GM12874 (cell line): ENCODE measurements at regions not wholly inside any gene's neighbourhood (a gene's known extent, or its start where the extent isn't known, plus 50 kb on each side); places are given as distances from the start of the nearest gene placed in this dataset.

ENCODE experiments used
- TF ChIP-seq, protein P1 (sequence below): IDR thresholded peaks from 2 replicates; pipeline ENCODE4 v1.5.1; 2011; ENCODE audit warnings: low read depth, mild to moderate bottlenecking, control low read depth, low read length, moderate library complexity; ENCODE audit not compliant: insufficient read depth

- TF ChIP-seq, protein P1, sequence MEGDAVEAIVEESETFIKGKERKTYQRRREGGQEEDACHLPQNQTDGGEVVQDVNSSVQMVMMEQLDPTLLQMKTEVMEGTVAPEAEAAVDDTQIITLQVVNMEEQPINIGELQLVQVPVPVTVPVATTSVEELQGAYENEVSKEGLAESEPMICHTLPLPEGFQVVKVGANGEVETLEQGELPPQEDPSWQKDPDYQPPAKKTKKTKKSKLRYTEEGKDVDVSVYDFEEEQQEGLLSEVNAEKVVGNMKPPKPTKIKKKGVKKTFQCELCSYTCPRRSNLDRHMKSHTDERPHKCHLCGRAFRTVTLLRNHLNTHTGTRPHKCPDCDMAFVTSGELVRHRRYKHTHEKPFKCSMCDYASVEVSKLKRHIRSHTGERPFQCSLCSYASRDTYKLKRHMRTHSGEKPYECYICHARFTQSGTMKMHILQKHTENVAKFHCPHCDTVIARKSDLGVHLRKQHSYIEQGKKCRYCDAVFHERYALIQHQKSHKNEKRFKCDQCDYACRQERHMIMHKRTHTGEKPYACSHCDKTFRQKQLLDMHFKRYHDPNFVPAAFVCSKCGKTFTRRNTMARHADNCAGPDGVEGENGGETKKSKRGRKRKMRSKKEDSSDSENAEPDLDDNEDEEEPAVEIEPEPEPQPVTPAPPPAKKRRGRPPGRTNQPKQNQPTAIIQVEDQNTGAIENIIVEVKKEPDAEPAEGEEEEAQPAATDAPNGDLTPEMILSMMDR = no peak
Observed at GRCh38 chr7:18306696-18307095, 188.9 kb upstream of the HDAC9 start.

GRCh38 chr7:18308938-18309337 is 186.6 kb upstream of the HDAC9 start:
- TF ChIP-seq, protein P1 = no peak

DNA sequence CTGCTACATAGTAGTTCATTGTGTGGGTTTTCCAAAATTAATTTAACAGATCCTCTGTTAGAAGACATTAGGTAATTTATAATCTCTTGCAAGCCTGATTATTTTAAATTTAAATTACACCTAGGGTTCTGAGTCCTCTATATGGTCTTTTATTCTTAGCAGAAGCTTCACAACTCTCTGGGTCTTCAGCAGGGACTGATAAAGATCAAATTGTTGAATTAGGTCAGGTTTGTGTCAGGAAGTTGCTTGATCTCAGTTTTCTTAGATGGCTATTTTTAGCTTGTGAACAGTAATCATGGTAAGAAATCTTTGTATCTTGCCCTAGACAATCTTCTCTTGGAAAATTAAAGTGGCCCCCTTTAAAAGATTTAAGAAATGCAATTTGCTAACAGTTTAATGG is 183.1 kb upstream of the HDAC9 start:
- TF ChIP-seq, protein P1 = no peak

- TF ChIP-seq, protein P1 = no peak
Observed at GRCh38 chr7:18313965-18314364, 181.6 kb upstream of the HDAC9 start.

GRCh38 chr7:18315241-18315640 is 180.3 kb upstream of the HDAC9 start:
- TF ChIP-seq, protein P1 = no peak

DNA sequence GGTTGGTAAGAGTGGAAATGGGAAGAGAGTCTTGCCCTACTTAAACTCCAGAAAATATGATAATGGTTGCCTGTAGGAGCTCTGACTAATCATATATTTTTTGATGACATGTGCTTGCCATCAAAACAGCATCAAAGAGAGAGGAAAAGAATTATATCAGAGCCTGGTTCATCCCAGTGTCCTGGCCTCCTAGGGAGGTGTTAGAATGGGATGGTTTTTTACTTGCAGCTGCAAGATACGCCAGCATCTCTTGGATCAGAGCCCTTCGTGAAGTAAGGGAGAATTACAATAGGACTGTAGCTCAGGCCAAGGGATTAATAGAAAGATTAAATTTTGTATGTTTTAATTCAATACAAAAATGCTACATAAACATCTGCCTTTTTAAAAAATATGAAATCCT is 177.6 kb upstream of the HDAC9 start:
- TF ChIP-seq, protein P1 = no peak

- TF ChIP-seq, protein P1 = no peak
Observed at GRCh38 chr7:18320422-18320821, 175.1 kb upstream of the HDAC9 start.

GRCh38 chr7:18320971-18321567 is 174.5 kb upstream of the HDAC9 start:
- TF ChIP-seq, protein P1 = peak; percentile 44; the same call in 1 of the 2 replicates
